ENCODE measurements at regions not wholly inside any gene's neighbourhood (a gene's known extent, or its start where the extent isn't known, plus 50 kb on each side); places are given as distances from the start of the nearest gene placed in this dataset.
"Not testable (repeated sequence)": the region's sequence is repeated elsewhere in the genome, so short reads cannot be mapped to it uniquely, and the experiment has no call there.

- TF ChIP-seq POLR2A (IDR thresholded peaks at IDR 0.05; ENCODE audit: low read length) (no peak), GATA1 (IDR thresholded peaks at IDR 0.05; ENCODE audit: low read depth, low read length) (no peak)
- no peak for DNase-seq
Observed at GRCh38 chr1:233487408-233487807, 126.5 kb upstream of the KCNK1 start.

- TF ChIP-seq POLR2A (IDR thresholded peaks at IDR 0.05; ENCODE audit: low read length), result no peak
- no peak for DNase-seq
Observed at GRCh38 chr1:233489411-233489810, 124.5 kb upstream of the KCNK1 start.

- no peak for DNase-seq
- TF ChIP-seq POLR2A (IDR thresholded peaks at IDR 0.05; ENCODE audit: low read length) (no peak), GATA1 (IDR thresholded peaks at IDR 0.05; ENCODE audit: low read depth, low read length) (no peak)
Observed at GRCh38 chr1:233490488-233490887, 123.4 kb upstream of the KCNK1 start.

GRCh38 chr1:233491953-233492620, 121.8 kb upstream of the KCNK1 start:
- DNase-seq, result no peak
- TF ChIP-seq POLR2A (IDR thresholded peaks at IDR 0.05; ENCODE audit: low read length) (no peak), GATA1 (IDR thresholded peaks at IDR 0.05; ENCODE audit: low read depth, low read length) (no peak)

- TF ChIP-seq POLR2A (IDR thresholded peaks at IDR 0.05; ENCODE audit: low read length) (no peak), GATA1 (IDR thresholded peaks at IDR 0.05; ENCODE audit: low read depth, low read length) (no peak)
- DNase-seq, result no peak
Observed at GRCh38 chr1:233496993-233497392, 116.9 kb upstream of the KCNK1 start.

GRCh38 chr1:233497679-233498078, 116.2 kb upstream of the KCNK1 start:
- DNase-seq, result no peak
- TF ChIP-seq GATA1 (IDR thresholded peaks at IDR 0.05; ENCODE audit: low read depth, low read length) (no peak), POLR2A (IDR thresholded peaks at IDR 0.05; ENCODE audit: low read length) (no peak)

- TF ChIP-seq POLR2A (IDR thresholded peaks at IDR 0.05; ENCODE audit: low read length), result no peak
Observed at GRCh38 chr1:233500106-233500505, 113.8 kb upstream of the KCNK1 start.

GRCh38 chr1:233503366-233503954, 110.4 kb upstream of the KCNK1 start:
- TF ChIP-seq GATA1 (IDR thresholded peaks at IDR 0.05; ENCODE audit: low read depth, low read length) (no peak), POLR2A (IDR thresholded peaks at IDR 0.05; ENCODE audit: low read length) (no peak)
- DNase-seq, result no peak

More at GRCh38 chr1:233500106-233500505, 113.8 kb upstream of the KCNK1 start:
- DNase-seq, result no peak

GRCh38 chr1:233505130-233505529, 108.8 kb upstream of the KCNK1 start:
- DNase-seq, result no peak
- TF ChIP-seq GATA1 (IDR thresholded peaks at IDR 0.05; ENCODE audit: low read depth, low read length), result no peak
- no peak for TF ChIP-seq POLR2A (IDR thresholded peaks at IDR 0.05; ENCODE audit: low read length)

GRCh38 chr1:233505889-233506288, 108.0 kb upstream of the KCNK1 start:
- DNase-seq, result not testable (repeated sequence)

- DNase-seq, result no peak
- TF ChIP-seq POLR2A (IDR thresholded peaks at IDR 0.05; ENCODE audit: low read length), result no peak
- no peak for TF ChIP-seq GATA1 (IDR thresholded peaks at IDR 0.05; ENCODE audit: low read depth, low read length)
Observed at GRCh38 chr1:233509526-233509925, 104.4 kb upstream of the KCNK1 start.

GRCh38 chr1:233512538-233512937, 101.4 kb upstream of the KCNK1 start:
- TF ChIP-seq GATA1 (IDR thresholded peaks at IDR 0.05; ENCODE audit: low read depth, low read length), result no peak
- no peak for TF ChIP-seq POLR2A (IDR thresholded peaks at IDR 0.05; ENCODE audit: low read length)
- DNase-seq, result no peak

- DNase-seq, result no peak
- TF ChIP-seq POLR2A (IDR thresholded peaks at IDR 0.05; ENCODE audit: low read length) (no peak), GATA1 (IDR thresholded peaks at IDR 0.05; ENCODE audit: low read depth, low read length) (no peak)
Observed at GRCh38 chr1:233513431-233513830, 100.5 kb upstream of the KCNK1 start.

GRCh38 chr1:233514946-233515391, 98.9 kb upstream of the KCNK1 start:
- no peak for TF ChIP-seq GATA1 (IDR thresholded peaks at IDR 0.05; ENCODE audit: low read depth, low read length)
- no peak for TF ChIP-seq POLR2A (IDR thresholded peaks at IDR 0.05; ENCODE audit: low read length)
- no peak for DNase-seq

- no peak for TF ChIP-seq GATA1 (IDR thresholded peaks at IDR 0.05; ENCODE audit: low read depth, low read length)
- no peak for TF ChIP-seq POLR2A (IDR thresholded peaks at IDR 0.05; ENCODE audit: low read length)
- DNase-seq, result no peak
Observed at GRCh38 chr1:233516732-233517131, 97.2 kb upstream of the KCNK1 start.

All from erythroblast (primary cell).